CD8-positive, alpha-beta memory T cell (primary cell): ENCODE measurements at regions not wholly inside any gene's neighbourhood (a gene's known extent, or its start where the extent isn't known, plus 50 kb on each side); places are given as distances from the start of the nearest gene placed in this dataset.
A peak's percentile ranks its signal among the peaks of the same experiment; 100 is the strongest.

Experiments used
- CTCF ChIA-PET: fragments of 350-600 bp; sonication (Branson Sonifier 250); formaldehyde crosslinking; loops from one replicate; lab custom pipeline; 2021; ENCODE audit warnings: antibody characterized with exemption; lab: Charles Lee
- POLR2A ChIA-PET: fragments of 350-600 bp; sonication (Branson Sonifier 250); formaldehyde crosslinking; loops from one replicate; lab custom pipeline; 2021; ENCODE audit warnings: antibody characterized with exemption; lab: Charles Lee
- DNase-seq, 5 donors: peaks; one replicate each; pipeline versions ENCODE4 v3.0.0 to v3.0.0-alpha.2; 2020 to 2022; ENCODE audit warnings: mixed read lengths in 1 of 5
- H3K27ac ChIP-seq: one replicate; pipeline ENCODE4 v1.7.0; 2013; ENCODE audit warnings: low read depth, mild to moderate bottlenecking, low read length, moderate library complexity
- H3K27me3 ChIP-seq: 2 replicates; pipeline ENCODE4 v1.7.0; 2013; ENCODE audit warnings: low read length, mild to moderate bottlenecking; ENCODE audit not compliant: insufficient read depth, poor library complexity, severe bottlenecking
- H3K36me3 ChIP-seq: 2 replicates; pipeline ENCODE4 v1.7.0; 2013; ENCODE audit warnings: mild to moderate bottlenecking, low read length, moderate library complexity; ENCODE audit not compliant: insufficient read depth
- H3K4me1 ChIP-seq: 2 replicates; pipeline ENCODE4 v1.7.0; 2013; ENCODE audit warnings: mild to moderate bottlenecking, low read length, moderate library complexity; ENCODE audit not compliant: insufficient read depth
- H3K4me3 ChIP-seq: 2 replicates; pipeline ENCODE4 v1.7.0; 2013; ENCODE audit warnings: mild to moderate bottlenecking, low read length
- H3K9me3 ChIP-seq: 2 replicates; pipeline ENCODE4 v1.7.0; 2013; ENCODE audit warnings: mild to moderate bottlenecking, low read length
- H3K27ac Mint-ChIP-seq, 8 donors: one replicate each; pipeline ENCODE4 v1.8.0; 2020 to 2021; ENCODE audit warnings: mixed read lengths in 8 of 8, mild to moderate bottlenecking in 6 of 8, inconsistent platforms in 3 of 8, moderate library complexity in 3 of 8
- H3K27me3 Mint-ChIP-seq, 2 donors: one replicate each; pipeline ENCODE4 v1.8.0; 2020 to 2021; ENCODE audit warnings: mixed read lengths in 2 of 2, mild to moderate bottlenecking in 1 of 2, moderate library complexity in 1 of 2
- H3K36me3 Mint-ChIP-seq, 3 donors: one replicate each; pipeline ENCODE4 v1.8.0; 2020 to 2021; ENCODE audit warnings: mixed read lengths in 3 of 3, inconsistent platforms in 1 of 3, mild to moderate bottlenecking in 1 of 3
- H3K4me1 Mint-ChIP-seq, 3 donors: one replicate each; pipeline ENCODE4 v1.8.0; 2020 to 2021; ENCODE audit warnings: mixed read lengths in 3 of 3, inconsistent platforms in 1 of 3, mild to moderate bottlenecking in 1 of 3
- H3K4me3 Mint-ChIP-seq, 7 donors: one replicate each; pipeline ENCODE4 v1.8.0; 2020 to 2021; ENCODE audit warnings: mixed read lengths in 7 of 7, mild to moderate bottlenecking in 6 of 7, moderate library complexity in 4 of 7, inconsistent platforms in 2 of 7
- H3K9me3 Mint-ChIP-seq, 5 donors: one replicate each; pipeline ENCODE4 v1.8.0; 2020 to 2022; ENCODE audit warnings: mixed read lengths in 5 of 5, mild to moderate bottlenecking in 3 of 5, moderate library complexity in 2 of 5, inconsistent platforms in 1 of 5

GRCh38 chr12:111169456-111169855 is 199.4 kb downstream of the PHETA1 start:
- Mint-ChIP-seq H3K4me1 (peaks cover 0 to 1% (median 0%) of the 10 kb centered on the region in 3 donors), H3K36me3 (no peaks in the 10 kb centered on the region), H3K27me3 (peaks cover 19 to 36% of the 10 kb centered on the region in 2 donors), H3K9me3 (no peaks in the 10 kb centered on the region), H3K27ac (peak overlapping the region in 1 of 8 donors; percentile 36), H3K4me3 (no peak overlapping the region)
- ChIA-PET POLR2A (no interaction called here), CTCF (no interaction called here)
- Histone ChIP-seq H3K9me3 (no peaks in the 10 kb centered on the region), H3K27ac (no peak overlapping the region), H3K4me1 (no peaks in the 10 kb centered on the region), H3K4me3 (no peak overlapping the region), H3K27me3 (no peaks in the 10 kb centered on the region), H3K36me3 (no peaks in the 10 kb centered on the region)
- DNase-seq: no peak

- Histone ChIP-seq H3K27ac (no peak overlapping the region), H3K27me3 (no peaks in the 10 kb centered on the region), H3K4me3 (no peak overlapping the region), H3K36me3 (no peaks in the 10 kb centered on the region), H3K4me1 (no peaks in the 10 kb centered on the region), H3K9me3 (no peaks in the 10 kb centered on the region)
- no peak overlapping the region for H3K4me3 Mint-ChIP-seq
- ChIA-PET POLR2A (no interaction called here), CTCF (no interaction called here)
- H3K36me3 Mint-ChIP-seq: no peaks in the 10 kb centered on the region
- peaks cover 21 to 35% of the 10 kb centered on the region in 2 donors for H3K27me3 Mint-ChIP-seq
- peaks cover 0 to 1% (median 0%) of the 10 kb centered on the region in 3 donors for H3K4me1 Mint-ChIP-seq
- H3K9me3 Mint-ChIP-seq: no peaks in the 10 kb centered on the region
- no peak for DNase-seq
- H3K27ac Mint-ChIP-seq: no peak overlapping the region
Observed at GRCh38 chr12:111169032-111169431, 199.9 kb downstream of the PHETA1 start.

GRCh38 chr12:111168009-111168900 is 200.6 kb downstream of the PHETA1 start:
- Histone ChIP-seq H3K27me3 (no peaks in the 10 kb centered on the region), H3K4me1 (no peaks in the 10 kb centered on the region), H3K27ac (no peak overlapping the region), H3K9me3 (no peaks in the 10 kb centered on the region), H3K36me3 (no peaks in the 10 kb centered on the region), H3K4me3 (no peak overlapping the region)
- Mint-ChIP-seq H3K27me3 (peaks cover 18 to 36% of the 10 kb centered on the region in 2 donors), H3K27ac (no peak overlapping the region), H3K4me3 (no peak overlapping the region), H3K36me3 (no peaks in the 10 kb centered on the region), H3K4me1 (peaks cover 0 to 1% (median 0%) of the 10 kb centered on the region in 3 donors), H3K9me3 (no peaks in the 10 kb centered on the region)
- ChIA-PET POLR2A (no interaction called here), CTCF (no interaction called here)
- no peak for DNase-seq

- ChIA-PET POLR2A (no interaction called here), CTCF (no interaction called here)
- peaks cover 18 to 35% of the 10 kb centered on the region in 2 donors for H3K27me3 Mint-ChIP-seq
- Histone ChIP-seq H3K9me3 (no peaks in the 10 kb centered on the region), H3K4me1 (no peaks in the 10 kb centered on the region), H3K27me3 (no peaks in the 10 kb centered on the region), H3K36me3 (no peaks in the 10 kb centered on the region), H3K27ac (no peak overlapping the region), H3K4me3 (no peak overlapping the region)
- H3K9me3 Mint-ChIP-seq: no peaks in the 10 kb centered on the region
- H3K4me1 Mint-ChIP-seq: peaks cover 0 to 1% (median 0%) of the 10 kb centered on the region in 3 donors
- no peak overlapping the region for H3K4me3 Mint-ChIP-seq
- no peak for DNase-seq
- no peak overlapping the region for H3K27ac Mint-ChIP-seq
- H3K36me3 Mint-ChIP-seq: no peaks in the 10 kb centered on the region
Observed at GRCh38 chr12:111166779-111167540, 201.9 kb downstream of the PHETA1 start.

- Mint-ChIP-seq H3K36me3 (no peaks in the 10 kb centered on the region), H3K27ac (no peak overlapping the region), H3K9me3 (no peaks in the 10 kb centered on the region), H3K4me1 (peaks cover 0 to 1% (median 0%) of the 10 kb centered on the region in 3 donors), H3K4me3 (no peak overlapping the region), H3K27me3 (peaks cover 14 to 32% of the 10 kb centered on the region in 2 donors)
- no peaks in the 10 kb centered on the region for H3K36me3 ChIP-seq
- no peak overlapping the region for H3K4me3 ChIP-seq
- no peaks in the 10 kb centered on the region for H3K4me1 ChIP-seq
- H3K27me3 ChIP-seq: no peaks in the 10 kb centered on the region
- POLR2A ChIA-PET: no interaction called here
- no peaks in the 10 kb centered on the region for H3K9me3 ChIP-seq
- H3K27ac ChIP-seq: no peak overlapping the region
- no peak for DNase-seq
- CTCF ChIA-PET: no interaction called here
Observed at GRCh38 chr12:111164833-111165525, 203.9 kb downstream of the PHETA1 start.

GRCh38 chr12:111163422-111163821 is 205.5 kb downstream of the PHETA1 start:
- Histone ChIP-seq H3K36me3 (no peaks in the 10 kb centered on the region), H3K27me3 (no peaks in the 10 kb centered on the region), H3K4me3 (no peak overlapping the region), H3K4me1 (no peaks in the 10 kb centered on the region), H3K27ac (no peak overlapping the region), H3K9me3 (no peaks in the 10 kb centered on the region)
- ChIA-PET CTCF (no interaction called here), POLR2A (no interaction called here)
- Mint-ChIP-seq H3K27ac (no peak overlapping the region), H3K4me3 (no peak overlapping the region), H3K9me3 (no peaks in the 10 kb centered on the region), H3K4me1 (no peaks in the 10 kb centered on the region), H3K27me3 (peaks cover 7 to 25% of the 10 kb centered on the region in 2 donors), H3K36me3 (no peaks in the 10 kb centered on the region)
- DNase-seq: no peak

- ChIA-PET CTCF (no interaction called here), POLR2A (no interaction called here)
Observed at GRCh38 chr12:111161898-111162297, 207.0 kb downstream of the PHETA1 start.

More at GRCh38 chr12:111161898-111162297, 207.0 kb downstream of the PHETA1 start:
- peaks cover 4 to 21% of the 10 kb centered on the region in 2 donors for H3K27me3 Mint-ChIP-seq
- no peak overlapping the region for H3K27ac Mint-ChIP-seq
- H3K4me3 Mint-ChIP-seq: no peak overlapping the region
- H3K9me3 Mint-ChIP-seq: no peaks in the 10 kb centered on the region
- Histone ChIP-seq H3K27me3 (no peaks in the 10 kb centered on the region), H3K4me3 (no peak overlapping the region), H3K9me3 (no peaks in the 10 kb centered on the region), H3K36me3 (no peaks in the 10 kb centered on the region), H3K27ac (no peak overlapping the region), H3K4me1 (no peaks in the 10 kb centered on the region)
- H3K4me1 Mint-ChIP-seq: no peaks in the 10 kb centered on the region
- no peak for DNase-seq
- no peaks in the 10 kb centered on the region for H3K36me3 Mint-ChIP-seq
